Neural progenitor cell (in vitro differentiated cells): ENCODE measurements at regions not wholly inside any gene's neighbourhood (a gene's known extent, or its start where the extent isn't known, plus 50 kb on each side); places are given as distances from the start of the nearest gene placed in this dataset.

Source experiments
- EZH2 ChIP-seq: fragments of 200-600 bp; sonication (generic); IDR thresholded peaks from 2 replicates; pipeline ENCODE4 v1.6.1; 2017; ENCODE audit warnings: antibody characterized with exemption, mild to moderate bottlenecking, moderate library complexity
- EZH2phosphoT487 ChIP-seq: fragments of 200-600 bp; sonication (generic); IDR thresholded peaks from 2 replicates; pipeline ENCODE4 v1.6.1; 2017; ENCODE audit warnings: antibody characterized with exemption
- TF ChIP-seq, protein P1 (sequence below): fragments of 200-600 bp; sonication (generic); IDR thresholded peaks from 2 replicates; pipeline ENCODE4 v1.5.1; 2017; ENCODE audit warnings: antibody characterized with exemption, mild to moderate bottlenecking

DNA sequence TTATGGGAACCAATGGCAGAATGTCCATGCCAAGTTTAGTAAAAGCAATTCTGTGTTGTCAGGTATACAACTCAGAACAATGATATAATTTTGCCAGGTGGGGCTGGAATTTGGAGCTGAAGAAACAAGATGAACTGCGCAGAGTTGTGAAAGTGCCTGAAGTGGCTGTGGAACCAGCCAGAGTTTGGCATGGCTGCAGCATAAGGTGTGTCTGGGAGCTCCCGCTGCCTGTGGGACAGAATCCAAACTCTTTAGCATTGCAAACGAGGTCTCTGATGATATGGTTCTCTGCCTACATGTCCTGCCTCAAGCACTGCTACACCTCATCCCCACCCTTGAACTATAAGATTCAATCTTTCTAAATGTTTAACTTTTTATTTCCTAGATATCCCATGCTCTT, 909.7 kb downstream of the EPHA4 start:
- TF ChIP-seq, protein P1, sequence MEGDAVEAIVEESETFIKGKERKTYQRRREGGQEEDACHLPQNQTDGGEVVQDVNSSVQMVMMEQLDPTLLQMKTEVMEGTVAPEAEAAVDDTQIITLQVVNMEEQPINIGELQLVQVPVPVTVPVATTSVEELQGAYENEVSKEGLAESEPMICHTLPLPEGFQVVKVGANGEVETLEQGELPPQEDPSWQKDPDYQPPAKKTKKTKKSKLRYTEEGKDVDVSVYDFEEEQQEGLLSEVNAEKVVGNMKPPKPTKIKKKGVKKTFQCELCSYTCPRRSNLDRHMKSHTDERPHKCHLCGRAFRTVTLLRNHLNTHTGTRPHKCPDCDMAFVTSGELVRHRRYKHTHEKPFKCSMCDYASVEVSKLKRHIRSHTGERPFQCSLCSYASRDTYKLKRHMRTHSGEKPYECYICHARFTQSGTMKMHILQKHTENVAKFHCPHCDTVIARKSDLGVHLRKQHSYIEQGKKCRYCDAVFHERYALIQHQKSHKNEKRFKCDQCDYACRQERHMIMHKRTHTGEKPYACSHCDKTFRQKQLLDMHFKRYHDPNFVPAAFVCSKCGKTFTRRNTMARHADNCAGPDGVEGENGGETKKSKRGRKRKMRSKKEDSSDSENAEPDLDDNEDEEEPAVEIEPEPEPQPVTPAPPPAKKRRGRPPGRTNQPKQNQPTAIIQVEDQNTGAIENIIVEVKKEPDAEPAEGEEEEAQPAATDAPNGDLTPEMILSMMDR, result no peak
- TF ChIP-seq EZH2, result no peak
- TF ChIP-seq EZH2phosphoT487, result no peak
